Parathyroid adenoma (tissue), 2 donors: ENCODE measurements at regions not wholly inside any gene's neighbourhood (a gene's known extent, or its start where the extent isn't known, plus 50 kb on each side); places are given as distances from the start of the nearest gene placed in this dataset.

Experiments
- H2AFZ ChIP-seq: fragments of 300-600 bp; sonication (generic); one replicate; pipeline ENCODE4 v1.7.0; 2017; ENCODE audit warnings: antibody characterized with exemption, mild to moderate bottlenecking
- H3K27ac ChIP-seq: fragments of 300-600 bp; sonication (generic); one replicate; pipeline ENCODE4 v1.7.0; 2017
- H3K27me3 ChIP-seq: fragments of 300-600 bp; sonication (generic); one replicate; pipeline ENCODE4 v1.7.0; 2017; ENCODE audit warnings: low read length; ENCODE audit not compliant: control insufficient read depth, insufficient read depth
- H3K36me3 ChIP-seq: fragments of 300-600 bp; sonication (generic); one replicate; pipeline ENCODE4 v1.7.0; 2017; ENCODE audit warnings: low read length; ENCODE audit not compliant: control insufficient read depth, insufficient read depth
- H3K4me1 ChIP-seq: fragments of 300-600 bp; sonication (generic); one replicate; pipeline ENCODE4 v1.7.0; 2017; ENCODE audit warnings: control low read depth
- H3K4me2 ChIP-seq: fragments of 300-600 bp; sonication (generic); one replicate; pipeline ENCODE4 v1.7.0; 2017; ENCODE audit warnings: low read length
- H3K4me3 ChIP-seq: fragments of 300-600 bp; sonication (generic); one replicate; pipeline ENCODE4 v1.7.0; 2017; ENCODE audit warnings: low read depth, low read length
- H3K79me2 ChIP-seq: fragments of 300-600 bp; sonication (generic); one replicate; pipeline ENCODE4 v1.7.0; 2017; ENCODE audit warnings: control low read depth
- H3K9ac ChIP-seq: fragments of 300-600 bp; sonication (generic); one replicate; pipeline ENCODE4 v1.7.0; 2017; ENCODE audit warnings: mild to moderate bottlenecking
- H3K9me3 ChIP-seq: fragments of 300-600 bp; sonication (generic); one replicate; pipeline ENCODE4 v1.7.0; 2017; ENCODE audit warnings: low read length; ENCODE audit not compliant: control insufficient read depth
- CTCF ChIP-seq: fragments of 300-600 bp; sonication (generic); IDR thresholded peaks from one replicate; pipeline ENCODE4 v1.7.0; 2017; ENCODE audit warnings: antibody characterized with exemption, mild to moderate bottlenecking
- donor health status: primary hyperparathyroidism.

GRCh38 chr9:118896324-118897000 lies 472.8 kb downstream of the BRINP1 start:
- no peaks in the 10 kb centered on the region for H3K9me3 ChIP-seq
- no peak overlapping the region for H3K4me2 ChIP-seq
- no peak overlapping the region for H2AFZ ChIP-seq
- no peaks in the 10 kb centered on the region for H3K79me2 ChIP-seq
- TF ChIP-seq CTCF: no peak
- H3K36me3 ChIP-seq: no peaks in the 10 kb centered on the region
- no peaks in the 10 kb centered on the region for H3K4me1 ChIP-seq
- no peak overlapping the region for H3K27ac ChIP-seq
- no peak overlapping the region for H3K4me3 ChIP-seq
- H3K27me3 ChIP-seq: no peaks in the 10 kb centered on the region
- no peak overlapping the region for H3K9ac ChIP-seq

- no peak for TF ChIP-seq CTCF
- H3K9me3 ChIP-seq: no peaks in the 10 kb centered on the region
- H3K4me3 ChIP-seq: no peak overlapping the region
- H3K27ac ChIP-seq: no peak overlapping the region
- H3K79me2 ChIP-seq: no peaks in the 10 kb centered on the region
- H3K27me3 ChIP-seq: no peaks in the 10 kb centered on the region
- no peaks in the 10 kb centered on the region for H3K4me1 ChIP-seq
- H3K36me3 ChIP-seq: no peaks in the 10 kb centered on the region
- H2AFZ ChIP-seq: no peak overlapping the region
- H3K4me2 ChIP-seq: no peak overlapping the region
- H3K9ac ChIP-seq: no peak overlapping the region
Observed at GRCh38 chr9:118918180-118918579, 451.1 kb downstream of the BRINP1 start.

GRCh38 chr9:118928722-118929121 lies 440.5 kb downstream of the BRINP1 start:
- TF ChIP-seq CTCF: no peak
- Histone ChIP-seq H3K27ac (no peak overlapping the region), H2AFZ (no peak overlapping the region), H3K27me3 (no peaks in the 10 kb centered on the region), H3K9me3 (no peaks in the 10 kb centered on the region), H3K9ac (no peak overlapping the region), H3K4me1 (no peaks in the 10 kb centered on the region), H3K4me2 (no peak overlapping the region), H3K4me3 (no peak overlapping the region), H3K79me2 (no peaks in the 10 kb centered on the region), H3K36me3 (no peaks in the 10 kb centered on the region)

GRCh38 chr9:118929287-118929686 lies 439.9 kb downstream of the BRINP1 start:
- H3K4me3 ChIP-seq: no peak overlapping the region
- no peak overlapping the region for H3K9ac ChIP-seq
- no peaks in the 10 kb centered on the region for H3K4me1 ChIP-seq
- no peak overlapping the region for H3K4me2 ChIP-seq
- no peak for TF ChIP-seq CTCF
- H3K36me3 ChIP-seq: no peaks in the 10 kb centered on the region
- H3K79me2 ChIP-seq: no peaks in the 10 kb centered on the region
- H3K27me3 ChIP-seq: no peaks in the 10 kb centered on the region
- H3K9me3 ChIP-seq: no peaks in the 10 kb centered on the region
- no peak overlapping the region for H3K27ac ChIP-seq
- H2AFZ ChIP-seq: no peak overlapping the region

GRCh38 chr9:118931941-118932340 lies 437.3 kb downstream of the BRINP1 start:
- Histone ChIP-seq H3K36me3 (no peaks in the 10 kb centered on the region), H3K9me3 (no peaks in the 10 kb centered on the region), H3K27me3 (no peaks in the 10 kb centered on the region), H3K27ac (no peak overlapping the region), H2AFZ (no peak overlapping the region), H3K9ac (no peak overlapping the region), H3K4me2 (no peak overlapping the region), H3K4me3 (no peak overlapping the region), H3K4me1 (no peaks in the 10 kb centered on the region), H3K79me2 (no peaks in the 10 kb centered on the region)
- TF ChIP-seq CTCF: no peak
